Upper lobe of right lung (tissue), 1 donor: ENCODE measurements at regions not wholly inside any gene's neighbourhood (a gene's known extent, or its start where the extent isn't known, plus 50 kb on each side); places are given as distances from the start of the nearest gene placed in this dataset.

Source experiments
- ATAC-seq: fragments of 200-7000 bp; cut with Tn5 transposase; one replicate; pipeline ENCODE4 v1.9.1; 2020; ENCODE audit warnings: mild to moderate bottlenecking, moderate library complexity
- DNase-seq: peaks from one replicate; pipeline ENCODE4 v3.0.0-alpha.2; 2020
- H3K27ac ChIP-seq: fragments of 200-600 bp; one replicate; pipeline ENCODE4 v1.8.0; 2022
- H3K27me3 ChIP-seq: fragments of 200-600 bp; one replicate; pipeline ENCODE4 v1.8.0; 2022; ENCODE audit warnings: mild to moderate bottlenecking
- H3K36me3 ChIP-seq: fragments of 200-600 bp; one replicate; pipeline ENCODE4 v1.8.0; 2022
- H3K4me1 ChIP-seq: fragments of 200-600 bp; one replicate; pipeline ENCODE4 v1.8.0; 2022
- H3K4me3 ChIP-seq: fragments of 200-600 bp; one replicate; pipeline ENCODE4 v1.8.0; 2022; ENCODE audit warnings: mild to moderate bottlenecking
- H3K9me3 ChIP-seq: fragments of 200-600 bp; one replicate; pipeline ENCODE4 v1.8.0; 2022
- CTCF ChIP-seq: fragments of 200-600 bp; IDR thresholded peaks from one replicate; pipeline ENCODE4 v1.8.0; 2022; ENCODE audit warnings: antibody characterized with exemption
- intact Hi-C: fragments of 100-400 bp; cut with DNase I; formaldehyde crosslinking; loops from one replicate; pipeline ENCODE4 v1.11.0; 2022
- donor health status: DM: no; HTN: yes; CAD: no; lungs with severe emphysema.

GRCh38 chr13:74866101-74866500, 615.9 kb downstream of the TBC1D4 start:
- no peaks in the 10 kb centered on the region for H3K36me3 ChIP-seq
- no peak overlapping the region for H3K27ac ChIP-seq
- no peaks in the 10 kb centered on the region for H3K9me3 ChIP-seq
- intact Hi-C loops, result no loop called here
- no peak for TF ChIP-seq CTCF
- H3K4me3 ChIP-seq, result no peak overlapping the region
- ATAC-seq (no peak), DNase-seq (no peak)
- H3K27me3 ChIP-seq, result no peaks in the 10 kb centered on the region
- no peaks in the 10 kb centered on the region for H3K4me1 ChIP-seq

GRCh38 chr13:74865656-74866055, 616.3 kb downstream of the TBC1D4 start:
- Histone ChIP-seq H3K4me1 (no peaks in the 10 kb centered on the region), H3K36me3 (no peaks in the 10 kb centered on the region), H3K4me3 (no peak overlapping the region), H3K27ac (no peak overlapping the region), H3K27me3 (no peaks in the 10 kb centered on the region), H3K9me3 (no peaks in the 10 kb centered on the region)
- ATAC-seq, result no peak
- intact Hi-C loops, result no loop called here
- no peak for DNase-seq
- no peak for TF ChIP-seq CTCF

GRCh38 chr13:74860789-74861188, 621.2 kb downstream of the TBC1D4 start:
- intact Hi-C loops, result no loop called here
- Histone ChIP-seq H3K9me3 (no peaks in the 10 kb centered on the region), H3K4me1 (no peaks in the 10 kb centered on the region), H3K27ac (no peak overlapping the region), H3K36me3 (no peaks in the 10 kb centered on the region), H3K27me3 (no peaks in the 10 kb centered on the region), H3K4me3 (no peak overlapping the region)
- no peak for DNase-seq
- no peak for TF ChIP-seq CTCF
- no peak for ATAC-seq

DNA sequence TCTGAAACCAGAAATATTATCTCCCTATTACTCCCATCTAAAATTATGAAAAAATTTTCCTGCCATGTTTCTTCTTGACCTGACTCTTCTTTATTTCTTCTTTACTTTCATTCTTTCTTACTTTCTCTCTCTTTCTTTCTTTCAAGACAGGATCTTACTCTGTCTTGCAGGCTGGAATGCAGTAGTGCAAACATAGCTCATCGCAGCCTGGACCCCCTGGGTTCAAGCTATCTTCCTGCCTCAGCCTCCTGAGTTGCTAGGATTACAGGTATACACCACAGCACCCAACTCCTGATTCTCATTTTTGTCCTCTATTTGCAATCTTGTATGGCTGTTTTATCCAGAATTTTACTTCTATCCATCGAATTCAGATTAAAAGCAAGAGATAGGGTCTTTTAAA, 631.1 kb downstream of the TBC1D4 start:
- H3K4me3 ChIP-seq, result no peak overlapping the region
- H3K4me1 ChIP-seq, result no peaks in the 10 kb centered on the region
- H3K27ac ChIP-seq, result no peak overlapping the region
- H3K9me3 ChIP-seq, result peaks cover 4% of the 10 kb centered on the region
- H3K36me3 ChIP-seq, result no peaks in the 10 kb centered on the region
- H3K27me3 ChIP-seq, result no peaks in the 10 kb centered on the region
- DNase-seq (no peak), ATAC-seq (no peak)
- intact Hi-C loops, result no loop called here
- TF ChIP-seq CTCF, result no peak

- ATAC-seq (no peak), DNase-seq (no peak)
- TF ChIP-seq CTCF, result no peak
- Histone ChIP-seq H3K4me3 (no peak overlapping the region), H3K27me3 (no peaks in the 10 kb centered on the region), H3K4me1 (no peaks in the 10 kb centered on the region), H3K36me3 (no peaks in the 10 kb centered on the region), H3K9me3 (peaks cover 4% of the 10 kb centered on the region), H3K27ac (no peak overlapping the region)
- intact Hi-C loops, result no loop called here
Measured at GRCh38 chr13:74847966-74848365, 634.0 kb downstream of the TBC1D4 start.

DNA sequence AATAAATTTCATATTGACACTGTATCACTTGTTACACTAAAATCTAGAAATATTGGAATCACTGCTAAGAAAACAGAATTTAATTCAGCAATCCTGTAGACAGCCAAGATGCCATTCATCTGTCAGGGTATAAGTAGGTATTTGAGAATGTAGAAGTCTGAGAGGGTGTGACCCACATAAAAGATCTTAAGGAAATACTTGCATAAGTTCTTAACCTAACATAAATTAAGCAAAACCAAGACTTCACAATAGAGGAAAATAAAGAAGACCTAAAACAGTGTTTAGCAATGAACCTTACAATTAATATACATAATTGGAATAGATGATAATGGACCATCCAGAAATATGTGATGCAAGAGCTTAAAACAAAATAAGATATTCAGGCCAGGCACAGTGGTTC, 636.2 kb downstream of the TBC1D4 start:
- Histone ChIP-seq H3K27me3 (no peaks in the 10 kb centered on the region), H3K9me3 (peaks cover 4% of the 10 kb centered on the region), H3K36me3 (no peaks in the 10 kb centered on the region), H3K27ac (no peak overlapping the region), H3K4me1 (no peaks in the 10 kb centered on the region), H3K4me3 (no peak overlapping the region)
- no peak for TF ChIP-seq CTCF
- ATAC-seq (no peak), DNase-seq (no peak)
- intact Hi-C loops, result no loop called here
